Sciatic nerve (tissue), 2 donors: ENCODE measurements at regions not wholly inside any gene's neighbourhood (a gene's known extent, or its start where the extent isn't known, plus 50 kb on each side); places are given as distances from the start of the nearest gene placed in this dataset.
"Not testable (repeated sequence)": the region's sequence is repeated elsewhere in the genome, so short reads cannot be mapped to it uniquely, and the experiment has no call there.

Source experiments
- ATAC-seq: fragments of 200-7000 bp; cut with Tn5 transposase; one replicate; pipeline ENCODE4 v1.9.1; 2020; ENCODE audit warnings: mild to moderate bottlenecking, moderate library complexity
- DNase-seq: peaks from one replicate; pipeline ENCODE4 v3.0.0-alpha.2; 2020; ENCODE audit warnings: low spot score
- intact Hi-C: fragments of 100-400 bp; cut with DNase I; formaldehyde crosslinking; loops from one replicate; pipeline ENCODE4 v1.14.2; 2022
- donor health status: DM: no; HTN: no; CAD: no.
- donor health status: DM: no; HTN: no; CAD: no.

DNA sequence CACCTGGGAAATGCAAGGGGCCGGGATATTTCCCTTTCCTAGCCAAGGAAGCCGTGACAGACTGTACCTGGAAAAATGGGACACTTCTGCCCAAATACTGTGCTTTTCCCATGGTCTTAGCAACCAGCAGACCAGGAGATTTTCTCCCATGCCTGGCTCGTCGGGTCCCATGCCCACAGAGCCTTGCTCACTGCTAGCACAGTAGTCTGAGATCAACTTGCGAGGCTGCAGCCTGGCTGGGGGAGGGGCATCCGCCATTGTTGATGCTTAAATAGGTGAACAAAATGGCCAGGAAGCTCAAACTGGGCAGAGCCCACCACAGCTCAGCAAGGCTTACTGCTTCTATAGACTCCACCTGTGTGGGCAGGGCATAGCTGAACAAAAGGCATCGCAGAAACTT is 165.8 kb upstream of the ELAVL2 start:
- DNase-seq, ATAC-seq, intact Hi-C loops: not testable (repeated sequence)

DNA sequence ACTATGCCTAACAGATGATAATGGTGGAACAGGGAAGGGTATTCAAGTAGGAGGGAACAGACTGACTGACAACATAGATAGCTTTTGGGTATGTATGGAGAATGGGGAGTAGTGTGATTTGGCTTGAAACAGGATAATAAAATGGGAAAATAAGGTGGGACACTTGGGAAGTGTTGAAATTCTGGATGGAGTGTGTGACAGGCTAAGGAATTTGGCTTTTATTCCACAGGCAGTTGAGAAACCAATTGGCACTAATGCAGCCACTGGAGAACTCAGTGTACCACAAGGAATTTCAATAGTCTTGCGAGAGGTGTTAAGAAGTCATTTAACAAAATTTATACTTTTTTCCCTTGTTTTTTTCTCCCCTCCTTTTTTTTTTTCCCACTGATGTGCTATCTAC is 153.5 kb upstream of the ELAVL2 start:
- DNase-seq, result no peak
- intact Hi-C loops, result no loop called here
- peak; percentile 53 for ATAC-seq

DNA sequence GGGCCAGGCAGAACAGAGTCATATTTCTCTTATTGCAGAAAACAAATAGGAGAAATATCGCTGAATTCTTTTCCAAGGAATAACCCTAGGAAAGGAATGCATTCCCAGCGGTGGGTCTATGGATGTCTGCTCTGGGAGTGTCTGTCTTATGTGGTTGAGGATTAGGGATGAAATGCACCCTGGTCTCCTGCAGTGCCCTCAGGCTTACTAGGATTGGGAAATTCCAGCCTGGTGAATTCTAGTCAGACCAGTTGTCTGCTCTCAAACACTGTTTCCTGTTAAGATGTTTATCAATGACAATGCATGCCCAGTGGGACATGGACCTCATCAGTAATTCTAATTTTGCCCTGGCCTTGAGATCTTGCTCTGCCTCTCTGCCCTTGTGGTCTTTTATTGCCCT is 136.1 kb upstream of the ELAVL2 start:
- ATAC-seq (no peak), DNase-seq (no peak)
- intact Hi-C loops, result no loop called here

DNA sequence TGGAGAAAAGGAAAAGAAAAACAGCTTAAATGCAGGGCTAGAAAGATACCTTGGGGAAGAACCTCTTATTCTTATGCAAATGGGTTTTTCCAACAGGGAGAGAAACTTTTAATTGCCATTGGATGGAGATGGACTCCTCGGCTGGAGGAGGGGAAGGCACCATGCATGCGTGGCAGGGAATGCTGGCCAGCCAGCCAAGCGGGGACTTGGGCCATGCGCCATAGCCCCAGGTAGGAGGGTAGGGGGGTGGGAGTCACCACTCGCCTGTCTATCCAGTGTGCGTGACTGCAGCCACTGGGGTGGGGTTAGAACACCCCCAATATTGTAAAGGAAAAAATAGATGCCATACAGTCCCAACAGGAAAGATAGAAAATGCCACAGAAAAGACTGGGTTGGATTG is 119.9 kb upstream of the ELAVL2 start:
- intact Hi-C loops, result no loop called here
- ATAC-seq, result no peak
- no peak for DNase-seq

DNA sequence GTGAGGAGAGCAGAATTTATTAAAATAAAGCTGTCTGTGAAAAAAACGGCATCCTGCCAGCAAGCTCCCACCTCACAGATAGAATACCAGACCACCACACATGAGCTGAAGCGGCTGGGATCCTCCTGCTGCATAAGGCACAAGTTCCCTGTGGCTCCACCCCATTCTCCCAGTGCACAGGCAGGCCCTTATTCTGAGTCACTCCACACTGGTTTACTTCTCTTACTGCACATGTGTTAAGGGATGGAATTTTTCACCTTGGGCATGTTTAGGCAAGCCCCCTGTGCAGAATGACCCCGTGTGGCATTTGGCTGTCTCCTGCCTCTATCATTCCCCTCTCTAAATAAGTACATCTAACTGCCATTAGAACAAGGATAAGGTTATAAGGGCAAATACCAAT is 115.0 kb upstream of the ELAVL2 start:
- intact Hi-C loops, result no loop called here
- ATAC-seq (no peak), DNase-seq (no peak)

DNA sequence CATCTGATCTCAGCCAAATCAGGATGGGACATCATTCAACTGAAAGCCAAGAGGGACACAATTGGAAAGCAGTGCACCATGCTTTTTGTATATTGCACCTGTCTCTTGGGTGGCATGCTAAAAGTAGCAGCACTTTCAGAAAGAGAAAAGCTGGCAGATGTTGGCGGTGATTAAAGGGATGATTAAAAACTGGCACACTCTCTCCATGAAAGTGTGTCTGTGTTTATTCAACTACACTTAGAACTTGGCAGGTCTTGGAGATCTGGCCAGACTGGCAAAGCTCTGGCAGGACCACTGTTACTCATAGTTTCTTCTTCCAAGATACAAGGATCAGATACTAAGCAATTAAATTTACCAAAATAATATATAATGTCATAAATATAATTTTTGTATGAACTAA is 112.9 kb upstream of the ELAVL2 start:
- DNase-seq (no peak), ATAC-seq (no peak)
- intact Hi-C loops, result no loop called here

DNA sequence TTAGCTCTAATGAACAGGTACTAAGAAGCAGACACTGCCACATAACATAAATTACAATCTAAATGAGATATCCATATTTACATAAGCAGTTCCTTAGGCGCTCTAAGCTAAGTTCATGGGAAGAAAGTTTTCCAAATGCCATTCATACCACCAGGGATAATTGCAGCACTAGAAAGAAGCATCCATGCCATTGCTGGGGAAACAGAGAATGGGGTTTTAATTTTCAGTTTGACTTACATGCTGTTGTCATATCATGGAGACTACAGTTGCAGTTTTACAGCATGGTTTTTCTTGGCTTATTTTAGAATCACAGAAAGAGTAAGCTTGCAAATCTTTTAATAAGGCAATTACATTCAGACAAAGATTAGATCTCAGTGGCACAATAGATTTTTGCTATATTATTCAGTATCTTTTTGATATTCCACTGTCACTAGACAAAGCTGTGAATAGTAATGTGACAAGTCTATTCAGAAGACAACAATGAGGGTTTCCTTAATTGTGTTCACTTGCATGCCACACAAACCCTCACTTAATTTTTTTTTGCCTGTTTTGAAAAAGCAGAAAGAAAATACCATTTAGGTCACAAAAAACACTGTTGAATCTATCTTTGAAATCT is 108.4 kb upstream of the ELAVL2 start:
- DNase-seq, result no peak
- ATAC-seq, result no peak
- intact Hi-C loops, result no loop called here

DNA sequence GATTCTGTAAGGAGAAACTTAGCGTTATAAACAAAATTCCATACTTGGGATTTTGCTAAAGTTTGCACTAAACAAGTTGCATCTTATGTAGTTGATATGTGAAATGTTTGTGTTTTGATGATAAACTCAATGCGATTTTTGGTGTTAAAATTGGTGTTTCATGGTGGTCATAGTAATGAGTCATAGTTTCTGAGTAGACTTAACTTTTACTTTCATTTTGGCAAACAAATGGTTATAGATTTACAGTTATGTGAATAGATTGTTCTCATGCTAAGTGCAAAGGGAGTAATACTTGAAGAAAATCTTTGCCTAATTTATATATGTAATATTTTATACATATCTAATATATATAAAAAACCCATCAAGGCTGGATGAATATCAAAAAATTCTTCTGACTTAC is 107.3 kb upstream of the ELAVL2 start:
- intact Hi-C loops, result no loop called here
- ATAC-seq (no peak), DNase-seq (no peak)

DNA sequence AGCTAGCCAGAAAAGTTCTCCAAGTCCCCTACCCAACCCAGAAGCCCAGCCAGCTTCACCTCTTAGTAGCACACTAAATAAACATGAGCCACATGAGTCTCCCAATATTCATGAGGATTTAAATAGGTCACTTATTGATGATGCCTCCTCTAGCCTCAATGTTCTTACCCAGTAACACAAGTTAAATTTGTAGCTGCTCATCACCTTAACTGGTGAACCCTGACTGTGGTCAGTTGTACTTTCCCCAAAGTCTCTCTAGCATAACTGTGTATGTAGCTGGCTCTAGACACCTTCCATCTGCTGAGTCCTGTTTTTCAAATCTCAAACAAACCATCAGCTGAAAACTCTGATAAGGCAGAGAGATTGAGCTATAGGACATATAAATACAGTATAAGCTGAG is 100.3 kb upstream of the ELAVL2 start:
- no peak for DNase-seq
- intact Hi-C loops, result no loop called here
- ATAC-seq, result no peak

DNA sequence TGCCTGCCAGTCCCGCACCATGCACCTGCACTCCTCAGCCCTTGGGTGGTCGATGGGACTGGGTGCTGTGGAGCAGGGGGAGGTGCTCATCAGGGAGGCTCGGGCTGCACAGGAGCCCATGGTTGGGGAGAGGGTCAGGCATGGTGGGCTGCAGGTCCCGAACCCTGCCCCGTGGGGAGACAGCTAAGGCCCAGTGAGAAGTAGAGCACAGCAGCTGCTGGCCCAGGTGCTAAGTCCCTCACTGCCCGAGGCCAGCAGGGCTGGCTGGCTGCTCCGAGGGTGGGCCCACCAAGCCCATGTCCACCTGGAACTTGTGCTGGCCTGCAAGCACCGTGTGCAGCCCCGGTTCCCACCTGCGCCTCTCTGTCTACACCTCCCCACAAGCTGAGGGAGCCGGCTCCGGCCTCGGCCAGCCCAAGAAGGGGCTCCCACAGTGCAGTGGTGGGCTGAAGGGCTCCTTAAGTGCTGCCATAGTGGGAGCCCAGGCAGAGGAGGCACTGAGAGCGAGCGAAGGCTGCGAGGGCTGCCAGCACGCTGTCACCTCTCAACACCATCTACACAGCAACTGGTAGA is 88.5 kb upstream of the ELAVL2 start:
- intact Hi-C loops, result no loop called here
- ATAC-seq (no peak), DNase-seq (no peak)

DNA sequence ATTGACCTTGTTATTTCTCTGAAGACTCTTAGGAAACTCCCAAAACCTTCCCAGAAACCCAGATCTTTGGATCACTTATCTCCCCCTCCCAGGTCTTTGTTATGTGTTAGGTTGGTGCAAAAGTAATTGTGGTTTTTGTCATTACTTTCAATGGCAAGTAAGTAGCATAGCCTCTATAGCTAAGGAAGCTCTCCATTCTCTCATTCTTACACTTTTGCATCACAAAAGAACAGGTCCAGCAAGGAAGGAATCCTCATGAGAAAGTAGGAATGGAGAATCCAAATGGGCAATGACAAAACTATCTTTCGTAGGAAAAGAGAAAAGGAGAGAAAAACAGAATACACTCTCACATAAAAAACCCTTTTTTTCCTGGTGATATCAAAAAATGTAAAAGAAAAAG is 81.3 kb upstream of the ELAVL2 start:
- ATAC-seq (no peak), DNase-seq (no peak)
- intact Hi-C loops, result no loop called here

DNA sequence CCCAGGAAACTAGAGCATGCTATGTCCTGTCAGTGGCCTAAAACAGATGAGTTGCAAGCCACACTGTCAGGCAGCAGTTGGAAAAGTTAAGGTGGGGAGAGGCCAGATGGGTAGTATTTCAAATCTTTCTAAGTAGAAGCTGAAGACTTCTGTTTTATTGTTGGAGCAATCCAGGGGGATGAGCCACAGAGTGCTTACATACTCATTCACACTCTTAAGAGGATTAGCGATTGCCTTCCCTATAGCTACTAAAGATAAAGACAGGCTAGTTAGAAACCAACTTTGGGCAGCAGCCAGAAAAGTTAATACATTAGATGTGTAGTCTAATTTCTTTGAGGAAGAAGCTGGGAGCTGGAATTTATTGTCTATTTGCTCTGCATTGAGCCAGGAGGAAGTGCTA is 61.7 kb upstream of the ELAVL2 start:
- intact Hi-C loops, result no loop called here
- ATAC-seq (no peak), DNase-seq (no peak)
